HG02885 (cell line): ENCODE measurements at regions not wholly inside any gene's neighbourhood (a gene's known extent, or its start where the extent isn't known, plus 50 kb on each side); places are given as distances from the start of the nearest gene placed in this dataset.

Source experiments
- ATAC-seq: cut with Tn5 transposase; IDR thresholded peaks from one replicate; pipeline ENCODE4 v1.9.1; 2021; ENCODE audit warnings: mild to moderate bottlenecking; ENCODE audit not compliant: unreplicated experiment, poor library complexity

GRCh38 chr17:54781389-54781788 is 119.3 kb upstream of the TOM1L1 start:
- ATAC-seq: no peak

- ATAC-seq: no peak
Observed at GRCh38 chr17:54784305-54784704, 116.3 kb upstream of the TOM1L1 start.

- ATAC-seq: no peak
Observed at GRCh38 chr17:54785643-54786268, 114.9 kb upstream of the TOM1L1 start.

GRCh38 chr17:54789101-54789880 is 111.4 kb upstream of the TOM1L1 start:
- ATAC-seq: no peak

- ATAC-seq: no peak
Observed at GRCh38 chr17:54793271-54793670, 107.4 kb upstream of the TOM1L1 start.

- ATAC-seq: no peak
Observed at GRCh38 chr17:54795046-54795445, 105.6 kb upstream of the TOM1L1 start.

GRCh38 chr17:54807331-54807730 is 93.3 kb upstream of the TOM1L1 start:
- ATAC-seq: no peak

GRCh38 chr17:54813896-54814295 is 86.8 kb upstream of the TOM1L1 start:
- ATAC-seq: no peak

GRCh38 chr17:54814371-54814770 is 86.3 kb upstream of the TOM1L1 start:
- ATAC-seq: no peak

- ATAC-seq: no peak
Observed at GRCh38 chr17:54834086-54834485, 66.6 kb upstream of the TOM1L1 start.

- no peak for ATAC-seq
Observed at GRCh38 chr17:54835015-54835414, 65.6 kb upstream of the TOM1L1 start.

- ATAC-seq: no peak
Observed at GRCh38 chr17:54836723-54837462, 63.8 kb upstream of the TOM1L1 start.

GRCh38 chr17:54838651-54839421 is 61.8 kb upstream of the TOM1L1 start:
- no peak for ATAC-seq

GRCh38 chr17:54839447-54839846 is 61.2 kb upstream of the TOM1L1 start:
- no peak for ATAC-seq

GRCh38 chr17:54840885-54841591 is 59.6 kb upstream of the TOM1L1 start:
- no peak for ATAC-seq

GRCh38 chr17:54841656-54842055 is 59.0 kb upstream of the TOM1L1 start:
- no peak for ATAC-seq

- ATAC-seq: no peak
Observed at GRCh38 chr17:54844233-54844632, 56.4 kb upstream of the TOM1L1 start.

GRCh38 chr17:54848368-54848987 is 52.2 kb upstream of the TOM1L1 start:
- ATAC-seq: no peak

- ATAC-seq: no peak
Observed at GRCh38 chr17:54849660-54850059, 51.0 kb upstream of the TOM1L1 start.
